GM18909 (cell line): ENCODE measurements at regions not wholly inside any gene's neighbourhood (a gene's known extent, or its start where the extent isn't known, plus 50 kb on each side); places are given as distances from the start of the nearest gene placed in this dataset.
"Not testable (repeated sequence)": the region's sequence is repeated elsewhere in the genome, so short reads cannot be mapped to it uniquely, and the experiment has no call there.

Source experiments
- ATAC-seq: cut with Tn5 transposase; IDR thresholded peaks from one replicate; pipeline ENCODE4 v1.9.1; 2021; ENCODE audit warnings: mild to moderate bottlenecking; ENCODE audit not compliant: unreplicated experiment, poor library complexity

DNA sequence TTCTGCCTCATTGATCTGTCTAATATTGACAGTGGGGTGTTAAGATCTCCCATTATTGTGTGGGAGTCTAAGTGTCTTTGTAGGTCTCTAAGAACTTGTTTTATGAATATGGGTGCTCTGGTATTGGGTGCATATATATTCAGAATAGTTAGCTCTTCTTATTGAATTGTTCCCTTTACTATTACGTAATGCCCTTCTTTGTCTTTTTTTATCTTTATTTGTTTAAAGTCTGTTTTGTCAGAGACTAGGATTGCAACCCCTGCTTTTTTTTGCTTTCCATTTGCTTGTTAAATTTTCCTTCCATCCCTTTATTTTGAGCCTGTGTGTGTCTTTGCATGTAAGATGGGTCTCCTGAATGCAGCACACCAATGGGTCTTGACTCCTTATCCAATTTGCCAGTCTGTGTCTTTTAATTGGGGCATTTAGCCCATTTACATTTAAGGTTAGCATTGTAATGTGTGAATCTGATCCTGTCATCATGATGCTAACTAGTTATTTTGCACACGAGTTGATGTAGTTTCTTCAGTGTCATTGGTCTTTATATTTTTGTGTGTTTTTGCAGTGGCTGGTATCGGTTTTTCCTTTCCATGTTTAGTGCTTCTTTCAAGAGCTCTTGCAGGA lies 1126.0 kb upstream of the TMEM132C start:
- ATAC-seq, result not testable (repeated sequence)

DNA sequence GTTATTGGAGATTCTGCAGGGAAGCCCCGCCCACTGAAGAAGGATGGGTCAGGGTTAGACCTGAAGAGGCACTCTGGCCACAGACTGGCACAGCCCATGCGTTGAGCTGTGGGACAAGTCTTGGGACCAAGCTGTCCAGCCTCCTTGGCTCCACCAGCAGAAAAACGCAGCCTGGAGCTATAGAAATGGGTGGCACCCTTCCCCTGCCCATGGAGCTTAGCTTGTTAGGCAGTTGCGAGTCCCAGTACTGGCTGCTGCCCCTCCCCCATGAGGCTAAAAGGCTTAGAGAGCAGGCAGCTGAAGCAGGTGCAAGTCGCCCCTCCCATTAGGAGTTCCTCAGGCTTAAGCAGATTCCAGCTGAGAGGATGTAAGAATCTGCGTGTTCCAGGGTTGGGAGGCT lies 1124.0 kb upstream of the TMEM132C start:
- no peak for ATAC-seq

DNA sequence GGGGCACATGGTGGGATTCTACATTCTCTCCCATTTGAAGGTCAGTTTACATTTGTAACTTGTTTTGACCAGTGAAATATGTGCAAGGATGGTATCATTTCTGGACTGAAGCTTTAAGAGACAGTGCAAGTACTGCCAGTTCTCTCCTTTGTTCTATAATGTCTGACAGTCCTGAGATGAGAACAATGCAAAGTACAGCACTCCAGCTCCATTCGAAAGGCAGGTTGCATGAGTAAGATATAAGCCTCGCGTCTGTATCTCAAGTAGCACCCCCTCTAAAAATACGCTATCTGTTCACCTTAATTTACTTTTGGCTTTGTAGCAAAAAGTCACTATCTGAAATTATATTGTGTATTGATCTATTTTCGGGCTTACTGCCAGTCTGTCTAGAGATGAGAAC lies 1122.2 kb upstream of the TMEM132C start:
- no peak for ATAC-seq

DNA sequence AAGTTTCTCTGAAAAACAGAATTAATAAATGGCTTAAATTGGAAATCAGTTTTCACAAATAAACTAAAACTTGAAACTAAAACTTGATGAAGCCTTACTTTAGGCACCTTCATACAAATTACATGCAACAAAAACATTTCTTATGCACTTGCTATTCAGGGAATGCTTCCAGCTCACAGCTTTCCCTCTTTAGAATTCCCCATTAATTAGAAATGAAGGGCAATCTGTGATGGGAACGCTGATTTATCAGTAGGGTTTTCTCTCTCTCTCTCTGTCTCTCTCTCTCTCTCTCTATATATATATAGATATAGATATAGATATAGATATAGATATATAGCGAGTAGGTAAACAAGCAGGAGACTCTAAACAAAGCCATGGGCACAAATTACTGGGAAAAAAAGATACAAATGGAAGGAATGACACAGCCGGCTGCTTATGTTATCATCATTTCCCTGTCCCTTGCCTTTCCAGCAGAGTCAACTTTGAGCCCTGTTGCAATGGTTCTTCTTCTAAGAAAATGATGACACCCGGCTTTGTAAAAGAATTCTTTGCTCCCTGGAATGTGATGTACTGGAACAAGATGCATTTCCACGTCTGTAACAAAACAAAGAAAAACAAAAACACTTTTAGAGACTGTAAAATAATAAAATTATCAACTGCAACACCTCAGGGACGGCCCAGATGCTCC lies 1121.6 kb upstream of the TMEM132C start:
- no peak for ATAC-seq

DNA sequence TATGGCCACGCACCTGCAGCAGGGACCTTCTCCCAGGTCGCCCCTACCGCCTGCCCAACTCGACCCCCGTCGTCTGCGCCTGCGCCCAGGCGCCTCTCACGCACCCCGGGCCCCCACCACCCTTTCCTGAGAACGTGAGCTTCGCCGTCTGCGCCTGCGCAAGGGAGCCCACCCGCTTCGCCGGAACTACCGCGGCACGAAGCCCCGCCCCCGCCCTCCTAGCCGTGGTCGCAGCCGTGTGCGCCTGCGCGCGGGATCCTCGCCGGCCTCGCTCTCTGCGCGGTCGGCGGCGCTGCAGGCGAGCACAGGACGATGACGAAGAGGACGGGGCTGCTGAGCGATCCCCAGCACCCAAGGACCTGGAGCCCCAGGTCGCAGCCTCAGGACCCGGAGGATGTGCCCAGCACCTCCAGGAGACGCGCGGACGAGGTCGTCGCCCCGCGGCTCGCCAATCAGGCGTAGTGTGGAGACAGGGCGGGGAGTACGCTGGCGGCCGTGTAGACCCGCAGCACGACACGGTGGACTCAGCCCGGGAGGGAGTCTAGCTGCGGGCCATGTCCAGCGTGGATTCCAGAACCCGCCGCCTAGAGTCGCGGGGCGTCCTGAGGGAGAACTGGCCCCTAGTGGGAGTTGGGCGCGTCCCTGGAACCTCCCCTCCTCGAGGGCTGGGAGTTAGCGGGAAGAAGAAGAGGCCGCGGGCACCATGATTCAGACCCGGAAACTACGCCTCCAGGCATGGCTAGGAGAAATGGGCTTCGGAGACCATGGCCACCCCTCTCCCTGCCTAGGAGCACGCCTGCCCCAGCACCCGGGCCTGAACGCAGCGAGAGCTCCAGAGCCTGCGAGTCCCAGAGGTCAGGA lies 1120.8 kb upstream of the TMEM132C start:
- no peak for ATAC-seq

DNA sequence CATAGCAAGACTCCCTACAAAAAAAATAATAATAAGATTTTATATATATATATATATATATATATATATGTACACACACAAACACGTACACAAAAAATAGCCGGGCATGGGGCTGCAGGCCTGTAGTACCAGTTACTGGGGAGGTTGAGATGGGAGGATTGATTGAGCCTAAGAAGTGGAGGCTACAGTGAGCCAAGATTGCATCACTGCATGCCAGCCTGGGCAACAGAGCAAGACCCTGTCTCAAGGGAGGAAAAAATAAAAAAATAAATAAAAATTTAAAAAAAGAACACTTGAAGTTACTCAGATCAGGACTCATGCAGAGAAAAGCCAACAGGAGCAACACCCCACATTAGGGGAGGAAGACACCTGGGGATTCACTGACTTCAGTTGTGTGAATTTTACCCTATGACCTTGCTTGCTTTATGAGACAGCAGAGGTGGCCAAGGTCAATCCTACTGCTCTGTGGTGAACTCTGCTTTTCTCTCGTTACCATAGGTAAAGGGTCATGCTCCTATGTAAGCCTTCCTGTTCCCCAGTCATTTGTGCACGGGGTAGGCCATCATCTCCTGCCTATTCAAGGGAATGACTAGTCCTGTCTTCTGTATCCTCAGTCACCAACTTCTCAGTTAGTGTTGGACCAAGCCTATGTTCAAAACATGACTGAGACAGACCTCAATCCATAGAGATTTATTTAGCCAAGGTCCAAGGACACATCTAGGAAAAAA lies 1119.8 kb upstream of the TMEM132C start:
- no peak for ATAC-seq

DNA sequence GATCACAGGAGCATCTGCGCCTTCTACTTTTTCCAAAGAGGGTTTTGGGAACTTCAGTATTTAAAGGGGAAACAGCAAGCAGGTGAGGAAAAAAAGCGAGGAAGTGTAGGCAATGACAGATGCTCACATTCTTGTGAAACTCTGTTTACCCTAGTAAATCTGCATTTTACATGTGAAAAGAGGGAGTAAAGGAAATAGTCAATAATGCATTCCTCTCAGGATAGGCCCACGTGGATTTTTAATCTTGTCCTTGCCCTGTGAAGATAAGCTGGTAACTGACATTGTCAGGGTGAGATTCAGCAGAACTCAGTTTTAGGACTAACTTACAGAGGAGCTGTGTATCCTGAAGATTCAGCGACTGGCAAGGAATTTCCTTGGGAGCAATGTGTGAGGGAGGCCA lies 1119.2 kb upstream of the TMEM132C start:
- ATAC-seq, result no peak

DNA sequence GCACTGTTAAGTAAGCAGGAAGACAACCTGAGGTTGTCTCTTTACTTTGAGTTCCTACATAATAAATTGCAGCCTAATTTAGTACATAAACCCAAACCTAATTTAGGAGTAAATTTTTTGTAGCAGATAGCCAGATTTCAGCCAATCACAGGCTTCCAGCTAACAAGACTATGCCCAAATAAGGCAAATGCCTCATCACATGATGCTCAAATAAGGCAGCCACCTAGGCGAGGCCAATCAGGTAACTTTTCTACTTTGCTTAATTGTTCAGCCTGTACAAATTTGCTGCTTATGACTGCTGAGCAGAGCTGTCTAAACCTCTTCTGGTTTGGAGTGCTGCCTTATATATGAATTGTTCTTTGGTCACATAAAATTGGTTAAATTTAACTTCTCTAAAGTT lies 1118.7 kb upstream of the TMEM132C start:
- no peak for ATAC-seq

DNA sequence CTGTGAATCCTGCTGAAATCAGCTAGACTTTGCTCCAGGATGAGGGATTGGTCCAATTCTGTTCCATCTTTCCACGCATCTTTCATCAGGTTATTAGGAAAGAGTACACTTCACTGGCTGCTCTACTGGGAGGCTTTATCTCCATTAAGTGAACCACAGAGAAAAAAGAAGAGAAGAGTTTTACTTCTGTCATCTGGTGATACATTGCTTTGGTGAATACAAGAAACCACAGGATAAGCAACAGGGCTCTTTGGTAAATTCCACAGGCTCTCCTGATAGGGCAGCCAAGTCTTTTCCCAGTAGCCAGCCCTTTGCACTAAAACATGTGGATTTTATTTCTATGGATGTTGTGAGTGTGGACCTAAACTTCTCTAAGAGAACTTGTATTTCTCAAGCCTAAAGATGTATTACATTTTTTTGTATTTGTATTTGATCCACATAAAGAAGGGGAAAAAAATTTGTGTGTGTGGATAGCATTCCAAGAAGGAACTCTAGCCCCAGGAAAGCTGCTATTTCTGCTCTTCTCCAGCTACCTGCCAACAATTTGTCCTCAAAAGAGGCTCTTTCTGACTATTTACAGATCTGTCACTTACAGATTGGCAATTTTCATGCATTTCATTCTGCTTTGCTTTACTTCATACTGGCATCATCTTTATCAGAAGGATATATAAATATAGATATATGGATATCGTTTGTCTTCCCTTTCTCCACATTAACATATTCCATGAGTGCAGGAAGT lies 1117.6 kb upstream of the TMEM132C start:
- ATAC-seq, result no peak

DNA sequence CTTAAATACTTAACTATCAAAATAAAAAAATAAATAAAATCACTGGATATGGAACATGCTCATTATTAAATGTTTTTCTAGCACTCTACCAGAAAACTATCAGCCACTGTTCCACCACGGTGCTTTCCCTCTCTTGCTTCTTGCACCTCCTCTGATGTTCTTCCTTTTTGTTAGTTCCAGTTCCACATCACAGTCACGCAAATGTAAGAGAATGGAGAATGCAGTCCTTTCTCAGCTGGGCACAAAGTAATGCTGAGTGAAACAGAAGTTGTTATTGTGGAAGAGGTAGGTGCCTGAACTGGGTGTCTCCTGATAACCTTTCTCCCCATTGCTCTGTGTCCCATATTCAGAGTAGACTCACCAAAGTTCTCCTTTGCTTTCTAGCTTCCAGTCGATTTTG lies 1116.9 kb upstream of the TMEM132C start:
- no peak for ATAC-seq

DNA sequence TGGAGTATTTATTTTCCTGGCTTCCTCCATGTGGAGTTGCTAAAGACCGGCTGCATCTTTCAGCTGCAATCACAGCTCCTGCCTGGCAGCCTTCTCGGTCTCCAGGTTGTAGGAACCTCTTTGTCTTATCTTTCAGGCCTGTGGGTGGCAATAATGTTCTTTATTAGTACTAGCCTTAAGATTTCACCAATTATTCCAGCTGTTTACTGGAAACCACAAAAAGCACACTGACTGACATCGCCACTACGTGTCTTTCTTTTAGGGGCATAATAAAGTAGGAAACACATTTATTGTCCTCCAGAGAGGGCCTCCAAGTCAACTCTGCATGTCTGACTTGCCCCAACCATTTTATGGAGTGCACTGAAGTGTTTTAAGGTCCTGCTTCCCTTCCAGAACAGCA lies 1116.5 kb upstream of the TMEM132C start:
- no peak for ATAC-seq

DNA sequence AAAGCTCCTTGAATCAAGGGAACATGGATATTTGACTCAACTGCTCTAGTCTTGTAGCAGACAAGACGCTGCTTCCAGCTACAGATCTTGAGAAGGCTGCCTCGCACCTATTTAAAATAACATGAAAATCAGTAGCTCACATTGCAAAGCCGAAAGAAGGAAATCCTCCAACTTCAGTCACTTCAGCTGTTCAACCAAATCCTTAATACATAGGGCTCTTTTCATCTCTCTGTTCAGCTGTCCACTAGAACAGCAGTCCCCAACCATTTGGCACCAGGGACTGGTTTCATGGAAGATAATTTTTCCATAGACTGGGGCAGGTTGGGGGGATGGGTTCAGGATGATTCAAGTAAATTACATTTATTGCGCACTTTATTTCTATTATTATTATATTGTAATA lies 1116.0 kb upstream of the TMEM132C start:
- no peak for ATAC-seq

DNA sequence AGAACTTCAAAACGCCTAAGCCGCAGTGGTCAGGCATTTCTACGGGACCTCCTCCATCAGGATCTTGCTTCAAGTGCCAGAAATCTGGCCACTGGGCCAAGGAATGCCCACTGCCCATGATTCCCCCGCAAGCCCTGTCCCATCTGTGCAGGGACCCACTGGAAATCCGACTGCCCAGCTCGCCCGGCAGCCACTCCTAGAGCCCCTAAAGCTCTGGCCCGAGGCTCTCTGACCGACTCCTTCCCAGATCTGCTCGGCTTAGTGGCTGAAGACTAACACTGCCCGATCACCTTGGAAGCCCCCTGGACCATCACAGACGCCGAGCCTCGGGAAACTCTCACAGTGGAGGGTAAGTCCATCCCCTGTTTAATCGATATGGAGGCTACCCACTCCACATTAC lies 1113.0 kb upstream of the TMEM132C start:
- ATAC-seq, result no peak

DNA sequence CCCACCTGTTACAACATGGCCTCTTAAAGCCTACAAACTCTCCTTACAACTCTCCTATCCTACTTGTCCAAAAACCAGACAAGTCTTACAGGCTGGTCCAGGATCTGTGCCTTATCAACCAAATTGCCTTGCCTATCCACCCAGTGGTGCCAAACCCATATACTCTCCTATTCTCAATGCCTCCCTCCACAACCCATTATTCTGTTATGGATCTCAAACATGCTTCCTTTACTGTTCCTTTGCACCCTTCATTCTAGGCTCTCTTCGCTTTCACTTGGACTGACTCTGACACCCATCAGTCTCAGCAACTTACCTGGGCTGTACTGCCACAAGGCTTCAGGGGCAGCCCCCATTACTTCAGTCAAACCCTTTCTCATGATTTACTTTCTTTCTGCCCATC lies 1112.1 kb upstream of the TMEM132C start:
- not testable (repeated sequence) for ATAC-seq

DNA sequence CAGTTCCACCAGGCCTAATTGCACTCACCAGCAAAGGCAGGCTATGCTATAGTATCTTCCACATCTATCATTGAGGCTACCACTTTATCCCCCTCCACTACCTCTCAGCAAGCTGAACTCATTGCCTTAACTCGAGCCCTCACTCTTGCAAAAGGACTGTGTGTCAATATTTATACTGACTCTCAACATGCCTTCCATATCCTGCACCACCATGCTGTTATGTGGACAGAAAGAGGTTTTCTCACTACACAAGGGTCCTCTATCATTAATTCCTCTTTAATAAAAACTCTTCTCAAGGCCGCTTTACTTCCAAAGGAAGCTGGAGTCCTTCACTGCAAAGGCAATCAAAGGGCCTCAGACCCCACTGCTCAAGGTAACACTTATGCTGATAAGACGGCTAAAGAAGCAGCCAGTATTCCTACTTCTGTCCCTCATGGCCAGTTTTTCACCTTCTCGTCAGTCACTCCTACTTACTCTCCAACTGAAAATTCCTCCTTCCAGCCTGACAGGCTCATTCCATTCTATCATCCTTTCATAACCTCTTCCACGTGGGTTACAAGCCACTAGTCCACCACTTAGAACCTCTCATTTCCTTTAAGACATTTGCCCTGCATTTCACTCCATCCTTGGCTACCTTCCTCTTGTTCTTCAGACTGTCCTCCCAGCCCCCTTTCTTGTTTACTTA lies 1110.9 kb upstream of the TMEM132C start:
- not testable (repeated sequence) for ATAC-seq

DNA sequence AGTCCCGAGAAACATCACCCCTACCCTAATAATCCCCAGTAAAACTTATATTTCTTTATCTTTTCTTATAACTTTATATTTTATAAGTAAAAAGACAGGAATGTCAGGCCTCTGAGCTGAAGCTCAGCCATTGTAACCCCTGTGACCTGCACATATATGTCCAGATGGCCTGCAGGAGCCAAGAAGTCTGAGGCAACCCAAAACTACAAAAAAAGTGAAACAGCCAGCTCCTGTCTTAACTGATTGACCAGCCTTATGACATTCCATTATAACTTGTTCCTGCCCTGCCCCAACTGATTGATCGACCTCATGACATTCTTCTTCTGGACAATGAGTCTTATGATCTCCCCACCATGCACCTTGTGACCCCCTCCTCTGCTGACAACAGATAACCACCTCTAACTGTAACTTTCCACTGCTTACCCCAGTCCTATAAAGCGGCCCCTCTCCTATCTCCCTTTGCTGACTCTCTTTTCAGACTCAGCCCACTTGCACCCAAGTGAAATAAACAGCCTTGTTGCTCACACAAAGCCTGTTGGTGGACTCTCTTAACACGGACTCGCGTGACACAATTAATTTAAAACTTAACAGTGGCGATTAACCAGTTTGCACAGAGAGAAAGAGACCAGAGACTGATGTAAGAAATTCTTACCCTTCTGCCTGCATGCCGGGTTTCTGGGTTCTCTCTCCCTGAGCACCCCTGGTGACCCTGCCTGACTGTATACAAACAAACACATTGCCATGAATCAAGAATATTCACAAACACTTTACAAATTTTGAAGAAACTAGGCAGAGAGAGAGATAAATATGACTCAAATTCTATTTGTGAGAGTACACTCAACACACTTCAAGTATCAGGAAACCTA lies 1109.2 kb upstream of the TMEM132C start:
- ATAC-seq, result not testable (repeated sequence)

DNA sequence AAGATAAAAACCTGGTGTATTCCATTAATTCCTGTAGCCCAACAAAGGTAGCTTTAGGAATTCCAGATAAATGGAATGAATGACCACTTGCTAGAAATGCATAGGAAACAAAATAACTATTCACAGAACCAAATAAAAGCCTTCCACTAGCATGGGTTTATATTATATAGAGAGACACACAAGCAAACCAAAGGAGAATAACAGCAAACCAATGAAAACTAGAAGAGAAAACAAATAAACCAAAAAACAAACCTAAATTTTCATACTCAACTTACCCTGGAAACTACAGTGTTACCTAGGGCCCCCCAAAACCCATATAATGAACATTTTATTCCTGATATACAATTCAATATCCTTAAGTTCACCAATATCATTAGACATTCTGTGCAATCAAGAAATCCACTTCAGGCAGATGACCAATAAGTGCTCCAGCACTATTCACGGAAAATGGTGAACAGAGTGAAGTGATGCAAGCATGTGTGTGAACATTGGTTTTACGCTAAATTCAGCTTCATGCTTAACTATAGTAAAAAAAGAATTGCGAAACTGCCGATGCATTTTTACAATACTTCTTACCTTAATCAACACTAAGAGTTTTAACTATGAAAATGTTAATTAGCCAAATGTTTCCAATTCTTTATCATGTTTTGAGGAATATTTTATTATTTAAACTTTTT lies 1108.4 kb upstream of the TMEM132C start:
- ATAC-seq, result no peak

DNA sequence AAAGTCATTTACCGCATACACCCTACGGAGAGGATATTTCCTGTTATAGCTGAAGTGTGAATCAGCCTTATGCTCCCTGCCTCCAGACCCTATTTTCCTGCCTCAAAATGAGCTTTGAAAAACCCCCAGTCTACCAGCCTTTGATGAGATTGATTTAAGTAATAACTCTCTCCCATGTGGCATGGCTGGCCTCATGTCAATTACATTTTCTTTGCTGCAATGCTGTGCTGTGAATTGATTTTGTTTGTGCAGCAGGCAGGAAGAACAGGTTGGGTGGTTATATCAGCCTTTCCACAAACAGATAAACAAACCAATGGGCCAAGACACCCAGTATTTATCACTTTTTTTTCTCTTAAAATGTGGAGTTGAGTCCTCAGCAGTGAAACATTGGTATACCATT lies 1105.5 kb upstream of the TMEM132C start:
- ATAC-seq, result no peak
